Activated CD4-positive, alpha-beta T cell treated with anti-CD3 and anti-CD28 coated beads, Interleukin-2, amount 10 ng/mL, durations not matched to agents 24 days and 14 days (primary cell): ENCODE measurements at regions not wholly inside any gene's neighbourhood (a gene's known extent, or its start where the extent isn't known, plus 50 kb on each side); places are given as distances from the start of the nearest gene placed in this dataset.

ENCODE experiments used
- DNase-seq: peaks from one replicate; pipeline ENCODE4 v3.0.0; 2022
- H3K27ac Mint-ChIP-seq: one replicate; pipeline ENCODE4 v1.8.0; 2022; ENCODE audit warnings: mild to moderate bottlenecking, mixed read lengths
- H3K27me3 Mint-ChIP-seq: one replicate; pipeline ENCODE4 v1.8.0; 2022; ENCODE audit warnings: mixed read lengths
- H3K36me3 Mint-ChIP-seq: one replicate; pipeline ENCODE4 v1.8.0; 2022; ENCODE audit warnings: low read depth, mild to moderate bottlenecking, mixed read lengths
- H3K4me1 Mint-ChIP-seq: one replicate; pipeline ENCODE4 v1.8.0; 2021; ENCODE audit warnings: mixed read lengths
- H3K4me3 Mint-ChIP-seq: one replicate; pipeline ENCODE4 v1.8.0; 2022; ENCODE audit warnings: mild to moderate bottlenecking, moderate library complexity, mixed read lengths
- H3K9me3 Mint-ChIP-seq: one replicate; pipeline ENCODE4 v1.8.0; 2021; ENCODE audit warnings: mixed read lengths
- intact Hi-C: fragments of 100-400 bp; cut with micrococcal nuclease; formaldehyde crosslinking; loops from one replicate; pipeline ENCODE4 v1.15.1; 2023

- no peaks in the 10 kb centered on the region for H3K36me3 Mint-ChIP-seq
- intact Hi-C loops, result no loop called here
- no peak overlapping the region for H3K27ac Mint-ChIP-seq
- H3K4me1 Mint-ChIP-seq, result no peaks in the 10 kb centered on the region
- H3K4me3 Mint-ChIP-seq, result no peak overlapping the region
- no peaks in the 10 kb centered on the region for H3K9me3 Mint-ChIP-seq
- H3K27me3 Mint-ChIP-seq, result no peaks in the 10 kb centered on the region
- DNase-seq, result no peak
Observed at GRCh38 chr3:117801912-117802239, 1092.3 kb downstream of the TUSC7 start.

- H3K36me3 Mint-ChIP-seq, result no peaks in the 10 kb centered on the region
- H3K4me1 Mint-ChIP-seq, result no peaks in the 10 kb centered on the region
Observed at GRCh38 chr3:117809186-117810081, 1099.9 kb downstream of the TUSC7 start.

GRCh38 chr3:117811786-117812185, 1102.2 kb downstream of the TUSC7 start:
- H3K36me3 Mint-ChIP-seq, result no peaks in the 10 kb centered on the region
- DNase-seq, result no peak
- H3K9me3 Mint-ChIP-seq, result no peaks in the 10 kb centered on the region
- H3K4me1 Mint-ChIP-seq, result no peaks in the 10 kb centered on the region
- H3K27me3 Mint-ChIP-seq, result no peaks in the 10 kb centered on the region
- no peak overlapping the region for H3K27ac Mint-ChIP-seq
- intact Hi-C loops, result no loop called here
- H3K4me3 Mint-ChIP-seq, result no peak overlapping the region

More at GRCh38 chr3:117809186-117810081, 1099.9 kb downstream of the TUSC7 start:
- DNase-seq, result no peak
- no peaks in the 10 kb centered on the region for H3K27me3 Mint-ChIP-seq
- intact Hi-C loops, result no loop called here
- no peak overlapping the region for H3K27ac Mint-ChIP-seq
- H3K4me3 Mint-ChIP-seq, result no peak overlapping the region
- H3K9me3 Mint-ChIP-seq, result no peaks in the 10 kb centered on the region

- H3K4me1 Mint-ChIP-seq, result no peaks in the 10 kb centered on the region
- no peaks in the 10 kb centered on the region for H3K27me3 Mint-ChIP-seq
- H3K36me3 Mint-ChIP-seq, result no peaks in the 10 kb centered on the region
- intact Hi-C loops, result no loop called here
- DNase-seq, result no peak
- no peak overlapping the region for H3K4me3 Mint-ChIP-seq
- no peak overlapping the region for H3K27ac Mint-ChIP-seq
- no peaks in the 10 kb centered on the region for H3K9me3 Mint-ChIP-seq
Observed at GRCh38 chr3:117814975-117815374, 1105.4 kb downstream of the TUSC7 start.

GRCh38 chr3:117817103-117817502, 1107.5 kb downstream of the TUSC7 start:
- H3K27ac Mint-ChIP-seq, result no peak overlapping the region
- H3K27me3 Mint-ChIP-seq, result no peaks in the 10 kb centered on the region
- no peaks in the 10 kb centered on the region for H3K4me1 Mint-ChIP-seq
- DNase-seq, result no peak
- no peak overlapping the region for H3K4me3 Mint-ChIP-seq
- peaks cover 3% of the 10 kb centered on the region for H3K9me3 Mint-ChIP-seq
- intact Hi-C loops, result no loop called here
- no peaks in the 10 kb centered on the region for H3K36me3 Mint-ChIP-seq

GRCh38 chr3:117818592-117818991, 1109.0 kb downstream of the TUSC7 start:
- DNase-seq, result no peak
- H3K27ac Mint-ChIP-seq, result no peak overlapping the region
- intact Hi-C loops, result no loop called here
- H3K4me3 Mint-ChIP-seq, result no peak overlapping the region
- peaks cover 3% of the 10 kb centered on the region for H3K9me3 Mint-ChIP-seq
- H3K4me1 Mint-ChIP-seq, result no peaks in the 10 kb centered on the region
- H3K27me3 Mint-ChIP-seq, result no peaks in the 10 kb centered on the region
- H3K36me3 Mint-ChIP-seq, result no peaks in the 10 kb centered on the region

GRCh38 chr3:117820658-117821299, 1111.2 kb downstream of the TUSC7 start:
- Mint-ChIP-seq H3K27ac (no peak overlapping the region), H3K4me1 (no peaks in the 10 kb centered on the region), H3K4me3 (no peak overlapping the region), H3K9me3 (peaks cover 3% of the 10 kb centered on the region), H3K27me3 (no peaks in the 10 kb centered on the region), H3K36me3 (no peaks in the 10 kb centered on the region)
- no peak for DNase-seq
- intact Hi-C loops, result no loop called here

- H3K27ac Mint-ChIP-seq, result no peak overlapping the region
- H3K36me3 Mint-ChIP-seq, result no peaks in the 10 kb centered on the region
- no peaks in the 10 kb centered on the region for H3K27me3 Mint-ChIP-seq
- peaks cover 3% of the 10 kb centered on the region for H3K9me3 Mint-ChIP-seq
- no peaks in the 10 kb centered on the region for H3K4me1 Mint-ChIP-seq
- no peak for DNase-seq
- intact Hi-C loops, result no loop called here
- H3K4me3 Mint-ChIP-seq, result no peak overlapping the region
Observed at GRCh38 chr3:117822416-117822815, 1112.8 kb downstream of the TUSC7 start.

GRCh38 chr3:117836296-117836695, 1126.7 kb downstream of the TUSC7 start:
- no peaks in the 10 kb centered on the region for H3K27me3 Mint-ChIP-seq
- no peaks in the 10 kb centered on the region for H3K9me3 Mint-ChIP-seq
- no peak overlapping the region for H3K4me3 Mint-ChIP-seq
- no peaks in the 10 kb centered on the region for H3K36me3 Mint-ChIP-seq
- H3K4me1 Mint-ChIP-seq, result no peaks in the 10 kb centered on the region
- intact Hi-C loops, result no loop called here
- no peak for DNase-seq
- H3K27ac Mint-ChIP-seq, result no peak overlapping the region

GRCh38 chr3:117837391-117837790, 1127.8 kb downstream of the TUSC7 start:
- H3K27me3 Mint-ChIP-seq, result no peaks in the 10 kb centered on the region
- no peak overlapping the region for H3K4me3 Mint-ChIP-seq
- no peaks in the 10 kb centered on the region for H3K4me1 Mint-ChIP-seq
- no peaks in the 10 kb centered on the region for H3K9me3 Mint-ChIP-seq
- no peak overlapping the region for H3K27ac Mint-ChIP-seq
- no peak for DNase-seq
- intact Hi-C loops, result no loop called here
- no peaks in the 10 kb centered on the region for H3K36me3 Mint-ChIP-seq

- Mint-ChIP-seq H3K4me3 (no peak overlapping the region), H3K36me3 (no peaks in the 10 kb centered on the region), H3K4me1 (no peaks in the 10 kb centered on the region), H3K27ac (no peak overlapping the region), H3K27me3 (no peaks in the 10 kb centered on the region), H3K9me3 (no peaks in the 10 kb centered on the region)
- intact Hi-C loops, result no loop called here
- no peak for DNase-seq
Observed at GRCh38 chr3:117842086-117842485, 1132.5 kb downstream of the TUSC7 start.

GRCh38 chr3:117843356-117843755, 1133.8 kb downstream of the TUSC7 start:
- Mint-ChIP-seq H3K27ac (no peak overlapping the region), H3K27me3 (no peaks in the 10 kb centered on the region), H3K4me1 (no peaks in the 10 kb centered on the region), H3K36me3 (no peaks in the 10 kb centered on the region), H3K9me3 (no peaks in the 10 kb centered on the region), H3K4me3 (no peak overlapping the region)
- intact Hi-C loops, result no loop called here
- DNase-seq, result no peak

GRCh38 chr3:117844676-117845075, 1135.1 kb downstream of the TUSC7 start:
- Mint-ChIP-seq H3K36me3 (no peaks in the 10 kb centered on the region), H3K27ac (no peak overlapping the region), H3K9me3 (no peaks in the 10 kb centered on the region), H3K4me3 (no peak overlapping the region), H3K27me3 (no peaks in the 10 kb centered on the region), H3K4me1 (no peaks in the 10 kb centered on the region)
- intact Hi-C loops, result no loop called here
- no peak for DNase-seq

GRCh38 chr3:117846238-117846637, 1136.7 kb downstream of the TUSC7 start:
- no peak overlapping the region for H3K27ac Mint-ChIP-seq
- no peaks in the 10 kb centered on the region for H3K9me3 Mint-ChIP-seq
- no peaks in the 10 kb centered on the region for H3K27me3 Mint-ChIP-seq
- no peak for DNase-seq
- H3K4me1 Mint-ChIP-seq, result no peaks in the 10 kb centered on the region
- intact Hi-C loops, result no loop called here
- H3K4me3 Mint-ChIP-seq, result no peak overlapping the region
- no peaks in the 10 kb centered on the region for H3K36me3 Mint-ChIP-seq
